HepG2 (cell line): ENCODE measurements at regions not wholly inside any gene's neighbourhood (a gene's known extent, or its start where the extent isn't known, plus 50 kb on each side); places are given as distances from the start of the nearest gene placed in this dataset.

Experiments used
- ATAC-seq: fragments of 200-7000 bp; cut with Tn5 transposase; 3 replicates; pipeline ENCODE4 v1.9.1; 2020; ENCODE audit warnings: mild to moderate bottlenecking, moderate library complexity
- BruUV-seq: library from RNA; stranded (reverse); fragments of 400-500 nt; replicated peaks from 2 replicates; lab custom pipeline; 2021; lab: Mats Ljungman, UMichigan
- CTCF ChIA-PET: fragments of 300-600 bp; formaldehyde crosslinking; extraction: SDS; loops from one replicate; lab custom pipeline; 2021; ENCODE audit warnings: low total read pairs, inconsistent platforms, low intra/inter-chr PET ratio; lab: Yijun Ruan, JAX
- POLR2A ChIA-PET: fragments of 350-600 bp; sonication (Branson Sonifier 250); formaldehyde crosslinking; loops from one replicate; lab custom pipeline; 2020; ENCODE audit warnings: antibody characterized with exemption, inconsistent platforms; lab: Yijun Ruan, JAX
- DNase-seq: peaks from one replicate; pipeline ENCODE4 v3.0.0-alpha.2; 2015; ENCODE audit warnings: low spot score
- FAIRE-seq: peaks from 3 replicates; lab custom pipeline; 2011; peaks lifted over from hg19 to GRCh38; lab: Jason Lieb, UNC
- H2AFZ ChIP-seq: one replicate; pipeline ENCODE4 v1.6.1; 2011; ENCODE audit warnings: low read length, inconsistent platforms
- H3K27ac ChIP-seq: fragments of 300-600 bp; 3 replicates; pipeline ENCODE4 v1.8.0; 2011; ENCODE audit warnings: mixed run types, mild to moderate bottlenecking, mixed read lengths, low read length, inconsistent platforms; ENCODE audit not compliant: insufficient read depth; ENCODE audit errors: extremely low read length
- H3K27me3 ChIP-seq, 2 experiments: fragments of 200-600 bp in 1 of 2; 2 replicates in 1 of 2; 3 replicates in 1 of 2; pipeline versions ENCODE4 v1.6.0 to v1.8.0; 2011; ENCODE audit warnings: low read length in 2 of 2, mild to moderate bottlenecking in 2 of 2, moderate library complexity in 2 of 2, inconsistent platforms in 1 of 2; ENCODE audit not compliant: insufficient read depth in 2 of 2, control insufficient read depth in 1 of 2
- H3K36me3 ChIP-seq, 2 experiments: fragments of 200-600 bp in 1 of 2; replicated peaks in 1 of 2; 2 replicates in 1 of 2; 3 replicates in 1 of 2; pipeline versions ENCODE4 v1.5.1 to v1.8.0; 2011; ENCODE audit warnings: low read length in 2 of 2, inconsistent platforms in 1 of 2; ENCODE audit not compliant: insufficient read depth in 2 of 2, control insufficient read depth in 1 of 2
- H3K4me1 ChIP-seq: 2 replicates; pipeline ENCODE4 v1.5.1; 2012; ENCODE audit warnings: low read length, inconsistent platforms; ENCODE audit not compliant: insufficient read depth
- H3K4me2 ChIP-seq: 2 replicates; pipeline ENCODE4 v1.6.0; 2011; ENCODE audit warnings: low read depth, low read length, inconsistent platforms
- H3K4me3 ChIP-seq, 3 experiments: fragments of 200-600 bp in 1 of 3; sonication (generic), shearing (Covaris generic) in 1 of 3; replicated peaks in 1 of 3; 2 replicates each; pipeline ENCODE4 v1.5.1; 2011 to 2016; ENCODE audit warnings: low read length in 3 of 3, inconsistent platforms in 2 of 3, low read depth in 2 of 3, mild to moderate bottlenecking in 2 of 3, control low read depth in 1 of 3, mixed read lengths in 1 of 3; ENCODE audit not compliant: insufficient read depth in 1 of 3
- H3K79me2 ChIP-seq: one replicate; pipeline ENCODE4 v1.6.1; 2011; ENCODE audit warnings: low read length, inconsistent platforms; ENCODE audit not compliant: insufficient read depth
- H3K9ac ChIP-seq: 2 replicates; pipeline ENCODE4 v1.6.0; 2011; ENCODE audit warnings: mild to moderate bottlenecking, low read depth, low read length, inconsistent platforms; ENCODE audit not compliant: insufficient read depth
- H3K9me3 ChIP-seq: 2 replicates; pipeline ENCODE4 v1.5.1; 2012; ENCODE audit warnings: mild to moderate bottlenecking, low read length
- H4K20me1 ChIP-seq: 2 replicates; pipeline ENCODE4 v1.6.0; 2011; ENCODE audit warnings: inconsistent platforms, mild to moderate bottlenecking, low read length, moderate library complexity; ENCODE audit not compliant: insufficient read depth
- CSRNP2 ChIP-seq: sonication (generic); formaldehyde crosslinking; conservative IDR thresholded peaks from 2 replicates; pipeline ENCODE4 v1.8.0; 2022; ENCODE audit warnings: low read depth, missing genetic modification reagents
- KDM4B ChIP-seq: sonication (generic); formaldehyde crosslinking; IDR thresholded peaks from 2 replicates; pipeline ENCODE4 v1.4.0; 2020; ENCODE audit warnings: missing genetic modification reagents
- RAD51 ChIP-seq: fragments of 450-650 bp; IDR thresholded peaks from 2 replicates; pipeline ENCODE4 v1.6.1; 2016; ENCODE audit warnings: borderline replicate concordance
- SAFB2 ChIP-seq: sonication (generic); formaldehyde crosslinking; IDR thresholded peaks from 2 replicates; pipeline ENCODE4 v1.5.1; 2020; ENCODE audit warnings: missing genetic modification reagents, low read depth, mild to moderate bottlenecking, borderline replicate concordance
- ZFP36 ChIP-seq: fragments of 150-350 bp; IDR thresholded peaks from 2 replicates; pipeline ENCODE4 v1.6.1; 2018; ENCODE audit warnings: borderline replicate concordance, low read length, low read depth; ENCODE audit not compliant: partially characterized antibody
- ZNF7 ChIP-seq: IDR thresholded peaks from 2 replicates; pipeline ENCODE4 v1.6.1; 2016; ENCODE audit warnings: missing biosample characterization, missing genetic modification reagents
- ZNF75D ChIP-seq: sonication (generic); formaldehyde crosslinking; IDR thresholded peaks from 2 replicates; pipeline ENCODE4 v1.8.1; 2023; ENCODE audit warnings: missing genetic modification reagents, mild to moderate bottlenecking, borderline replicate concordance
- WGBS: methylation state at CpG from one replicate; pipeline ENCODE4 v1.1.6; 2017; ENCODE audit warnings: low lambda C conversion rate; 5-methylcytosine and 5-hydroxymethylcytosine counted together
- in situ Hi-C: cut with HindIII; loops from 2 replicates; pipeline ENCODE4 v1.10.0; 2017; ENCODE audit warnings: low pct_unique_long_range_greater_than_20kb; ENCODE audit not compliant: extremely low pct_ligation_motif_present
- intact Hi-C: fragments of 100-400 bp; cut with micrococcal nuclease; formaldehyde crosslinking; loops from one replicate; pipeline ENCODE4 v1.10.0; 2022; ENCODE audit not compliant: unreplicated experiment
- TF ChIP-seq, protein P1 (sequence below): sonication (generic); formaldehyde crosslinking; IDR thresholded peaks from 2 replicates; pipeline ENCODE4 v1.8.1; 2022; ENCODE audit warnings: mild to moderate bottlenecking, missing genetic modification reagents

DNA sequence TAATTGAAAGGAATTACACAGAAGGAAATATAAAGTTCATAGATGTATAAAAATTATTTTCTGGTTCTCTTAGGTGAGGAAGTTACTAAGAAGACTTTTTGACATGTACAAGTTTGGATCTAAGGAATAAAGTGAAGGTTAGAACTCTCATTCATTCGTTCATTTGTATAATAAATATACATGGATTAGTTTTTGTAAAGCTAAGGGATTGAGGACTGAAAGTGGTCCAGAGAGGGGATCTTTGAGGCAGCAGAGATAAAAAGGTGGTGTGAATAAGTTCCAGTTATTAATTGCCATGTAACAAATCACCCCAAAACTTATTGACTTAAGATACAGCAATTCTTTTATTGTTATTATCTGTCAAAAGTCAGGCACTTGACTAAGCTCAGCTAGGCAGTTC, 110.1 kb upstream of the CELF4 start:
- no TSS peak for BruUV-seq
- Histone ChIP-seq H3K36me3 (no peaks in the 10 kb centered on the region), H3K4me3 (no peak overlapping the region), H4K20me1 (no peaks in the 10 kb centered on the region), H3K4me2 (no peak overlapping the region), H3K9me3 (no peaks in the 10 kb centered on the region), H3K4me1 (no peaks in the 10 kb centered on the region), H3K79me2 (no peaks in the 10 kb centered on the region), H3K27me3 (peaks cover 0 to 4% of the 10 kb centered on the region in 2 experiments; a peak in 1 of 5 replicates), H3K9ac (no peak overlapping the region), H3K27ac (no peak overlapping the region), H2AFZ (no peak overlapping the region)
- 0% methylated on average over 1 of the region's 1 CpG for WGBS
- CTCF ChIA-PET = no interaction called here
- ATAC-seq (no peak), DNase-seq (no peak), FAIRE-seq (no peak)
- intact Hi-C loops = no loop called here
- POLR2A ChIA-PET = no interaction called here
- TF ChIP-seq CSRNP2 (CRISPR knock-in tag) (no peak), ZNF75D (CRISPR knock-in tag) (no peak), KDM4B (CRISPR knock-in tag) (no peak), ZFP36 (no peak)
- TF ChIP-seq, protein P1, sequence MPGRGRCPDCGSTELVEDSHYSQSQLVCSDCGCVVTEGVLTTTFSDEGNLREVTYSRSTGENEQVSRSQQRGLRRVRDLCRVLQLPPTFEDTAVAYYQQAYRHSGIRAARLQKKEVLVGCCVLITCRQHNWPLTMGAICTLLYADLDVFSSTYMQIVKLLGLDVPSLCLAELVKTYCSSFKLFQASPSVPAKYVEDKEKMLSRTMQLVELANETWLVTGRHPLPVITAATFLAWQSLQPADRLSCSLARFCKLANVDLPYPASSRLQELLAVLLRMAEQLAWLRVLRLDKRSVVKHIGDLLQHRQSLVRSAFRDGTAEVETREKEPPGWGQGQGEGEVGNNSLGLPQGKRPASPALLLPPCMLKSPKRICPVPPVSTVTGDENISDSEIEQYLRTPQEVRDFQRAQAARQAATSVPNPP (CRISPR knock-in tag) = no peak
- in situ Hi-C loops = no loop called here

GRCh38 chr18:37674570-37674969, 109.0 kb upstream of the CELF4 start:
- H3K4me3 ChIP-seq = no peak overlapping the region
- H3K9ac ChIP-seq = no peak overlapping the region
- H3K9me3 ChIP-seq = no peaks in the 10 kb centered on the region
- H4K20me1 ChIP-seq = no peaks in the 10 kb centered on the region
- no peaks in the 10 kb centered on the region for H3K4me1 ChIP-seq
- no peak overlapping the region for H3K27ac ChIP-seq
- no peaks in the 10 kb centered on the region for H3K27me3 ChIP-seq
- ATAC-seq (no peak), DNase-seq (no peak)
- BruUV-seq = no TSS peak
- TF ChIP-seq RAD51 = no peak
- no peak for TF ChIP-seq ZNF7 (CRISPR knock-in tag)
- no peak for TF ChIP-seq SAFB2 (CRISPR knock-in tag)
- TF ChIP-seq, all 625 proteins: peak for 0
- H3K79me2 ChIP-seq = no peaks in the 10 kb centered on the region
- ChIA-PET CTCF (no interaction called here), POLR2A (no interaction called here)
- no peak for FAIRE-seq
- H3K4me2 ChIP-seq = no peak overlapping the region
- intact Hi-C loops (no loop called here), in situ Hi-C loops (no loop called here)
- WGBS = 25% methylated on average over 4 of the region's 4 CpGs
- H2AFZ ChIP-seq = no peak overlapping the region
- H3K36me3 ChIP-seq = no peaks in the 10 kb centered on the region
